GM12865 (cell line): ENCODE measurements at regions not wholly inside any gene's neighbourhood (a gene's known extent, or its start where the extent isn't known, plus 50 kb on each side); places are given as distances from the start of the nearest gene placed in this dataset.

Experiments
- DNase-seq: peaks from one replicate; pipeline ENCODE4 v3.0.0; 2010; ENCODE audit warnings: low read depth
- H3K4me3 ChIP-seq: 2 replicates; pipeline ENCODE4 v1.5.1; 2011; ENCODE audit warnings: mild to moderate bottlenecking, low read depth, low read length, control low read depth
- TF ChIP-seq, protein P1 (sequence below): IDR thresholded peaks from 2 replicates; pipeline ENCODE4 v1.5.1; 2011; ENCODE audit warnings: low read length, control low read depth, low read depth, inconsistent platforms; ENCODE audit not compliant: insufficient read depth; ENCODE audit errors: missing control alignments

DNA sequence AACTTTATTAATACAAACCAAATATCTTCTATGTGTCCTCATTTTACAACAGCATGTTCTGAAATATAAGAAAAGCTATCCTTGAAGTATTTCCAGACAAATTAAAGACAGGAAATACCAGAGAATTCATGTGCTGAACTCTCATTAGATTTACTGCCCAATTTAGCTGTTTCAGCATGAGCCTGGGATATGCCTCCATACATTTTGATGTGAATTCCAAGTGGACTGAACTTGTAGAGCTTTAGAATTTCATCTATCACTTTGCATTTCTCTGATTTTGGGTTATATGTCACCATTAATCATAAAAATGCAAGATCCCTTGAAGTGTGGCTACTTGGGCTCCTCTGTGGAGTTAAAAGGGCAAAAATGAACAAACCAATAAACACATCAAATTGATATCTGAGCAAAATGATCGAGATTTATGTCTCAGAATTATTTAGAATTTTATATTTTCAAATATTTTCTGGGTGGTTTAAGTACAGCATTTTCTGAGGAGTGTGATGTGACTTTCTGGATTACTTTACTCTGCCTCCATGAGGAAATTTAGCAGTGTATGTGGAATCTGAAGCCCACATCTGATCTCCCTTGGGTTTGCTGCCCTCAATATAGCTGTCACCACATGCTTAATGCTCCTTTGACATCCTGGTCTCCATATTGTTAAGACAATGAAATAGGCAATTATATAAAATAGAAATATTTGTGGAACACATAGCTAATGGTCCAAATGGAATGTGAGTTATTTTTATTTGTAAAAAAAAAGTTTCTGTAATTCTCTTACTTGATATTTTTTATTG lies 206.6 kb upstream of the RBMS1 start:
- TF ChIP-seq, protein P1, sequence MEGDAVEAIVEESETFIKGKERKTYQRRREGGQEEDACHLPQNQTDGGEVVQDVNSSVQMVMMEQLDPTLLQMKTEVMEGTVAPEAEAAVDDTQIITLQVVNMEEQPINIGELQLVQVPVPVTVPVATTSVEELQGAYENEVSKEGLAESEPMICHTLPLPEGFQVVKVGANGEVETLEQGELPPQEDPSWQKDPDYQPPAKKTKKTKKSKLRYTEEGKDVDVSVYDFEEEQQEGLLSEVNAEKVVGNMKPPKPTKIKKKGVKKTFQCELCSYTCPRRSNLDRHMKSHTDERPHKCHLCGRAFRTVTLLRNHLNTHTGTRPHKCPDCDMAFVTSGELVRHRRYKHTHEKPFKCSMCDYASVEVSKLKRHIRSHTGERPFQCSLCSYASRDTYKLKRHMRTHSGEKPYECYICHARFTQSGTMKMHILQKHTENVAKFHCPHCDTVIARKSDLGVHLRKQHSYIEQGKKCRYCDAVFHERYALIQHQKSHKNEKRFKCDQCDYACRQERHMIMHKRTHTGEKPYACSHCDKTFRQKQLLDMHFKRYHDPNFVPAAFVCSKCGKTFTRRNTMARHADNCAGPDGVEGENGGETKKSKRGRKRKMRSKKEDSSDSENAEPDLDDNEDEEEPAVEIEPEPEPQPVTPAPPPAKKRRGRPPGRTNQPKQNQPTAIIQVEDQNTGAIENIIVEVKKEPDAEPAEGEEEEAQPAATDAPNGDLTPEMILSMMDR, result no peak
- no peak for DNase-seq
- H3K4me3 ChIP-seq, result no peak overlapping the region

DNA sequence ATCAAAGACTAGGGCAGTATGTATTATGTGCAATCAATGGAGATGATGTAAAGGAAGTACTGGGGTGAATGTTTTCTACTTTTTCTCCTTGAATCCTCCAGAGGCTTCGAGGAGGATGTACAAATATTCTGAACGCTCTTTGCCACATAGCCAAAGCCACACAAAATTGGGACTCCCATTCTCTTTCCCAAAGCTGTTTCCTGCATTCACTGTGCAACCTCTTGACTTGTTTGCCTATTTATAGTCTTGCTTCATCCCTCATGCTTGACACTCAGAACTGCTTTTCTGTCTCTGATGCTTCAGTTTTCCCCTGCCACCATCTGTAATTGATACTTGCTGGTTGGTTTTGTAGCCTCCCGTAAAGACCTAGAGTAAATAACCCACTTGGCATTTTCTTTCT lies 208.2 kb upstream of the RBMS1 start:
- H3K4me3 ChIP-seq, result no peak overlapping the region
- no peak for DNase-seq
- TF ChIP-seq, protein P1, result no peak

DNA sequence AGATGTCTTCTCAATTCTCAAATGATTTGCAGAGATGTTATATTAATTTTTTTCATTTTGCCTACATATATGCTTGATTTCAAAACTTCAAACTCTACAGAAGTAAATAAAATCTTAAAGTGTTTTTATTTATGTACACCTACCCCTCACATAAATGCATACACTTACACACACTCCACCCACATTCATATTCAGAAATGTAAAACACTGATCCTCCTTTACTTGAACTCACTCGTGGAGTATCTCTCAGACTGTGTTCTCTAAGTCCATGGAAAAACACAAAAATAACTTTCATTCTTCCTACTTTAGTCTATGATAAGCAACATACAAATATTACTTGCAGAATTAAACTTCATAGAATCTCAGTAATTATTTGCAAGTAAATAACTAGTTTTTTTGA lies 209.1 kb upstream of the RBMS1 start:
- TF ChIP-seq, protein P1, result no peak
- no peak overlapping the region for H3K4me3 ChIP-seq
- DNase-seq, result no peak

DNA sequence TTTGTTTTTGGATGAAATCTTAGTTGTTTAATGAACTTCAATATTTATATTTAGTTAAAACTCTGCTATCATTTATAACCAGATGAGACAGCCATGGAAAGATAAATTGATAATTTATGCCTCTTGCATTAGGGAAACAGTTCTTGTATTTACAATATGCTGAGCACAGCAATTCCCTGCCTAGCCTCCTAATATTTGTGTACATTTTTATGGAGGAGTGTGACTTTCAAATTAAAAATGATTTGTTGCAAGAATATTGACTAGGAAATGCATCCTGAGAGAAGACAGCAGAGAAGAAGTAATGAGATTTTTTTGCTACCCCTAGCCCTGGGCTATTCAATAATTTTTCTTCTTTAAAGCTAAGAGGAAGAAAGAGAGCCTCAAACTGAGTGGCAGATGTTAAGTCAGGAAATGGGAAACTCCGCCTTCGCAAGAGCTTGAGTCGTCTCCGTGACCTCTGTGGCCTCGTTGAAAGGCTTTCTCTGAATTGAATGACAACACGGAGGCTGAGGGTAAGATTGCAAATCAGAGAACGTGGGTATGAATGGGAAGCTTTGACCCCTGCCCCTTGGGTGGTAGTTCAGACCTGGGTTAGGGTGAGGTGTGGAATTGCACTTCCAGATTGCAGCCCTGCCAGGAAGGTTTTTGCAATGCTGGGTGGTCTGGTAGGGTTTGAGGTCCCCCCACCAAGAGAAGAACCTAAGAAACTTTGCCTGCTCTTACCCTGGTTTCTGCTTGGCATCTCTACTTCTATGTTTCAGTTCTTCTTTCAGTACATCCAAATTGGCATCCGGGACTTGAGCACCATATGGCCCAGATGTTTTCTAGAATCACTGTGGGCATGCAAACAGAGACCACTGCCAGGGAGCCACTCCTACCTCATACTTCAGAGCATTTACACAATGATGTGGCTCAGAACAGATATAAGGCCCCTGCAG lies 210.3 kb upstream of the RBMS1 start:
- TF ChIP-seq, protein P1, result no peak
- no peak overlapping the region for H3K4me3 ChIP-seq
- DNase-seq, result peak; percentile 55

DNA sequence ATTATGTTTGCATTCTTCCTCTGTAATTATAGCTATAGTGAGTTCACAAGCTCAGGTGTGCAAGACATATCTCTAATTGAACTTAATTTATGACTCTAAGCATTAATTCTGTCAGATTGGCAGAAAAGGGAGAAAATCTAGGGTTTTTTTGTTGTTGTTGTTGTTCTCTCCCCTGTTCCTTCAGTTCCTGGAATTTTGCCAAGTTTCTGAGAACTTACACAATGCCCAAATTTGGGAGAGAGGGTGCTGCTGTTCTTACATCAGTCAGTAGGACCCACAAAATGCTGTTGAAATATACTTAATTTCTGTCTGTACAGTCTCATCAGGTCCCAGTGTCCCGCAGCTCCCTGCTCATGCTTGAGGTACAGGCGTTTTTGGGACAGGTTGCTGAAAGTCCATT lies 221.8 kb upstream of the RBMS1 start:
- DNase-seq, result no peak
- TF ChIP-seq, protein P1, result no peak
- H3K4me3 ChIP-seq, result no peak overlapping the region

DNA sequence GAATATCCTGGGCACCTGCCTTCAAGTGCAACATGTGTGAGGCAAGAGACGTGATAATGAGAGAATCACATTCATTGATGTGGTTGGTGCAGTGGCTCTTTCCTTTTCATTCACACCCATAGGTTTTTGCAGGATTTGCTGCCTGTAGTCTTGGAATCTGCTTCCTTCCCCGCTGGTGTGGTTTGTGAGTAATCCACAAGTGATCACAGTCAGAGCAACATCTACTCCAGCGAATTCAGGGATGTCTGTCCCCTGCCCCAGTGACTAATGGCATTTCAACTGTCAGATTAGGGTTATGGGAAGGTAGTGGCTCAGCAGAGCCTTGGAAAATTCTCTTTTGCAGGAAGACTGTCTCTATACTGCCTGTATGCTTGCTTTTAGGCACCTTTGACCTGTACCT lies 225.5 kb upstream of the RBMS1 start:
- DNase-seq, result no peak
- no peak overlapping the region for H3K4me3 ChIP-seq
- TF ChIP-seq, protein P1, result no peak

DNA sequence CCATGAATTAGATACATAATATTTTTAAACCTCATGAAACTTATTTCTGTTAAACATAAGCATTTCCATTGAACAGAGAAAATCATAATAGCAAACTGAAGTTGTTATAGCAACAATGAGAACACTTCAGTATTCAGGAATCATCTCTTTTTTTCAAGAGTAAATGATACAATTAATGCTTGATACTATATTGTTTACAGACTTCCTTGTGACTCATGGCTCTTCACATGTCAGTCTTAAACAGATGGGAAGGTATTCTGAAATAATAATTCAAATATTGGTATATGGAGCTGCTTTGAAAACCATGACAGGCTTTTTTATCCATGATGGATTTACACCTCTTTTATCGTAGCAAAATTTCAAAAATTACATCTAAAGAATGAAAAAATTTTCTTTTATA lies 226.5 kb upstream of the RBMS1 start:
- H3K4me3 ChIP-seq, result no peak overlapping the region
- DNase-seq, result no peak
- TF ChIP-seq, protein P1, result no peak
